GM13976 (cell line): ENCODE measurements at regions not wholly inside any gene's neighbourhood (a gene's known extent, or its start where the extent isn't known, plus 50 kb on each side); places are given as distances from the start of the nearest gene placed in this dataset.

Source experiments
- DNase-seq: peaks from one replicate; pipeline ENCODE4 v3.0.0; 2012; ENCODE audit warnings: low spot score
- in situ Hi-C: fragments of 300-500 bp; cut with MboI; formaldehyde crosslinking; loops from one replicate; pipeline ENCODE4 v1.12.0; 2022; ENCODE audit warnings: low sequenced_read_pairs, mixed read lengths, inconsistent platforms; ENCODE audit not compliant: unreplicated experiment
- TF ChIP-seq, protein P1 (sequence below): IDR thresholded peaks from 2 replicates; pipeline ENCODE4 v1.5.1; 2012; ENCODE audit warnings: borderline replicate concordance, mild to moderate bottlenecking; ENCODE audit not compliant: insufficient read depth; ENCODE audit errors: extremely low read depth, missing control alignments, control extremely low read depth

DNA sequence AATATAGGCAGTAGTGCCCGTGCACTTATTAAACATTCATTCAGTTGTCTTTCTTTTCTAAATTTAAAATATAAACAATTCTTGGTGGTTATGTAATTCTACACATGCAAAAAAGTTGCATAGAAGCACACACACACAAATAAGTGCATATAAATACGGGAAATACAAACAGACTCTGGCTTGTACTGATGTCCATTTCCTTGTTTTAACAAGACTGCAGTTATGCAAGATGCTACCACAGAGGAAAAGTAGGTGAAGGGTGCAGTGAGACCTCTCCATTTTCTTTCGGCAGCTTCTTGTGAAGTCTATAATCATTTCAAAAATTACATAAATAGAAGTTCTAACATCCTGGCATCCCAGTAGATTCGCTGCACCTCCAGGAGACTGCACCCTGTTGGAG, 130.6 kb upstream of the BCL6 start:
- no peak for DNase-seq
- TF ChIP-seq, protein P1, sequence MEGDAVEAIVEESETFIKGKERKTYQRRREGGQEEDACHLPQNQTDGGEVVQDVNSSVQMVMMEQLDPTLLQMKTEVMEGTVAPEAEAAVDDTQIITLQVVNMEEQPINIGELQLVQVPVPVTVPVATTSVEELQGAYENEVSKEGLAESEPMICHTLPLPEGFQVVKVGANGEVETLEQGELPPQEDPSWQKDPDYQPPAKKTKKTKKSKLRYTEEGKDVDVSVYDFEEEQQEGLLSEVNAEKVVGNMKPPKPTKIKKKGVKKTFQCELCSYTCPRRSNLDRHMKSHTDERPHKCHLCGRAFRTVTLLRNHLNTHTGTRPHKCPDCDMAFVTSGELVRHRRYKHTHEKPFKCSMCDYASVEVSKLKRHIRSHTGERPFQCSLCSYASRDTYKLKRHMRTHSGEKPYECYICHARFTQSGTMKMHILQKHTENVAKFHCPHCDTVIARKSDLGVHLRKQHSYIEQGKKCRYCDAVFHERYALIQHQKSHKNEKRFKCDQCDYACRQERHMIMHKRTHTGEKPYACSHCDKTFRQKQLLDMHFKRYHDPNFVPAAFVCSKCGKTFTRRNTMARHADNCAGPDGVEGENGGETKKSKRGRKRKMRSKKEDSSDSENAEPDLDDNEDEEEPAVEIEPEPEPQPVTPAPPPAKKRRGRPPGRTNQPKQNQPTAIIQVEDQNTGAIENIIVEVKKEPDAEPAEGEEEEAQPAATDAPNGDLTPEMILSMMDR: no peak
- in situ Hi-C loops: no loop called here

DNA sequence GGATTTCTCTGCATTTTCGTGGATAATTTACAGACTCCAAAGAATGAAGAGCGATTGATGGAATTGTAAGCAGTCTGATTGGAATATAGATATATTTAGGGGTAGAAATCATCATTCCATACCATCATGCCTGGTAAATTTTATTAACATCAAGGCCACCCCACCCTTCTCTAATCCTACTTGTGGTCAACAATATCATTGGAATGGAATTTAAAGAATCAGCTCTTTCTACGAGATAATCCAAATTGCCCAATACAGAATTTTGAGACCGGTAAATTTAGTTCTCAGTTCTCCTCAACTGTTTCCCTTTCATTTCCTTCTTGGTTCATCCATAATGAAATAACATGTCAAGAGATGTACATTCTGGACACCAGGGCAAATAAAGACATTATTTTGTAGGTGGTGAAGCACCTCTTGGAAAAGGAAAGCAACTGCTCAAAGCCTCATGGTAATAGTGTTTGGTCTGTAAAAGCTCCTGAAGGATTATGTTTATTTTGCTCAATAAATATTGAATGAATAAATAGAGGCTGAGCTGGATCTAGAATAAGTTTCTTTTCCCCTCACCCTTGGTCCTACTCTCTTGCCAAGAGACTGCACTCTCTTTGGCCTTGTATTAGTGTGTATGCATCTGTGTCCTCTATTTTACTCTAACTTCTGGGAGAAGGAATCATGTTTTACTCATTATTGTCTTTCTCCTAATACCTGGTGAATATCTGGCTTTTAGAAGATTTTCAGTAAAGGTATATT, 133.7 kb upstream of the BCL6 start:
- DNase-seq: no peak
- in situ Hi-C loops: no loop called here
- TF ChIP-seq, protein P1: no peak

DNA sequence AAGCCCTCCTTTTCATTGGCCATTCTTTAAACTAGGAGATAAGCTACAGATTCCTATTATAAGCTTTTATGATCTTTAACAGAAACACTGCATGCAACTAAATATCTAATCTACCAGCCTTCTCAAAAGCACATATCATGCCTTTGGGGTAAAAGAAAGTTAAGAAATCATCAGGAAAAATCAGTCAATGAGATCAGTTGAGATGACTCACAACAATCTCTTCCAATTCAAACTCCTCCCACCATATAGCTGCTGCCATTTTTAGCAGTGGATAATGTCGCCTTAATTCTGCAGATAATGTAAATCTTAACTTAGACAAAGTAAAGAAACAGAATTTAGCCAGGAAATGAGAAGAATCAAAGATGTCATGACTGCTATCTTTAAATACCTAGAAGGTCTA, 135.2 kb upstream of the BCL6 start:
- in situ Hi-C loops: no loop called here
- TF ChIP-seq, protein P1: no peak
- DNase-seq: no peak

GRCh38 chr3:187880851-187881250, 135.6 kb upstream of the BCL6 start:
- TF ChIP-seq, protein P1: no peak
- in situ Hi-C loops: no loop called here

DNA sequence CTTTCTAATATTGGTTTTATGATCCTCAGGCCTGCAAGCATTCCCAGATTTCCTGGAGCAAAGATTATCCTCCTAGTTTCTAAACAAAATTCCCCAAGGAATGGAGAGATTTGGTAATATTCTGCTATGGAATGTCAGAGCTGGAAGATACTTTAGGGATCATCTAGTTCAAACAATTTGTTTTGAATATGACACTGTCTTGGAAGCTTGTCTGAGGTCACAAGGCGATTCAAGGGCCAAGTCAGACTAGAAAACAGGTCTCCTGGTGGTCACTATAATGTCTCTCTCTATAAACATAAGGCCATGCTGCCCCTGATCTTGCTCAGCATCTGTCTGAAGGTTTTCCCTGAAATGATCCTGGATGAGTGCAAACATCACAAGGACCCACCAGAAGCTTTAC, 143.4 kb upstream of the BCL6 start:
- DNase-seq: no peak
- in situ Hi-C loops: no loop called here
- TF ChIP-seq, protein P1: no peak

More at GRCh38 chr3:187880851-187881250, 135.6 kb upstream of the BCL6 start:
- DNase-seq: no peak

- in situ Hi-C loops: no loop called here
- no peak for DNase-seq
- TF ChIP-seq, protein P1: no peak
Observed at GRCh38 chr3:187889106-187889505, 143.8 kb upstream of the BCL6 start.
